Thyroid gland (tissue), 4 donors: ENCODE measurements at regions not wholly inside any gene's neighbourhood (a gene's known extent, or its start where the extent isn't known, plus 50 kb on each side); places are given as distances from the start of the nearest gene placed in this dataset.

Experiments
- DNase-seq, 2 donors: peaks; one replicate each; pipeline ENCODE4 v3.0.0-alpha.2; 2019
- H3K27ac ChIP-seq, 3 donors: fragments of 200-600 bp; sonication (generic); 1 replicate in 2 of 3; 2 replicates in 1 of 3; pipeline ENCODE4 v1.5.1; 2016 to 2019; ENCODE audit warnings: mild to moderate bottlenecking in 1 of 3, moderate library complexity in 1 of 3
- H3K27me3 ChIP-seq: fragments of 200-600 bp; sonication (generic); one replicate; pipeline ENCODE4 v1.5.1; 2019
- H3K36me3 ChIP-seq, 2 donors: fragments of 200-600 bp; sonication (generic); one replicate each; pipeline ENCODE4 v1.5.1; 2016 to 2019
- H3K4me1 ChIP-seq, 2 donors: fragments of 200-600 bp; sonication (generic); one replicate each; pipeline ENCODE4 v1.5.1; 2017 to 2019
- H3K4me3 ChIP-seq, 3 donors: fragments of 200-600 bp; sonication (generic); replicated peaks in 1 of 3; 1 replicate in 2 of 3; 2 replicates in 1 of 3; pipeline ENCODE4 v1.5.1; 2016; ENCODE audit warnings: mild to moderate bottlenecking in 1 of 3
- H3K9me3 ChIP-seq: fragments of 200-600 bp; sonication (generic); one replicate; pipeline ENCODE4 v1.5.1; 2017
- CTCF ChIP-seq, 6 experiments: fragments of 200-600 bp in 3 of 6; fragments of 450-650 bp in 3 of 6; sonication (generic) in 3 of 6; IDR thresholded peaks; one replicate each; pipeline ENCODE4 v1.5.1; 2016 to 2019; ENCODE audit warnings: antibody characterized with exemption in 6 of 6, mild to moderate bottlenecking in 2 of 6, inconsistent platforms in 1 of 6, moderate library complexity in 1 of 6
- POLR2A ChIP-seq, 2 donors: fragments of 450-650 bp; IDR thresholded peaks; one replicate each; pipeline ENCODE4 v1.6.1; 2017; ENCODE audit warnings: antibody characterized with exemption in 2 of 2, mild to moderate bottlenecking in 2 of 2, moderate library complexity in 1 of 2
- WGBS, 2 donors: methylation state at CpG; one replicate each; pipeline ENCODE4 v1.1.5; 2017; 5-methylcytosine and 5-hydroxymethylcytosine counted together
- intact Hi-C: fragments of 100-400 bp; cut with DNase I; formaldehyde crosslinking; loops from one replicate; pipeline ENCODE4 v1.15.1; 2023

GRCh38 chr3:102265720-102266119, 169.1 kb upstream of the ZPLD1 start:
- H3K4me3 ChIP-seq, result no peak overlapping the region
- H3K4me1 ChIP-seq, result no peaks in the 10 kb centered on the region
- DNase-seq, result no peak
- no peak for TF ChIP-seq CTCF (IDR thresholded peaks at IDR 0.05)
- no peak for TF ChIP-seq POLR2A (IDR thresholded peaks at IDR 0.05)
- intact Hi-C loops, result no loop called here
- WGBS, 2 donors, result 39 to 62% methylated on average over 3 of the region's 3 CpGs
- H3K9me3 ChIP-seq, result no peaks in the 10 kb centered on the region
- no peaks in the 10 kb centered on the region for H3K36me3 ChIP-seq
- no peak overlapping the region for H3K27ac ChIP-seq
- no peaks in the 10 kb centered on the region for H3K27me3 ChIP-seq

- H3K27me3 ChIP-seq, result no peaks in the 10 kb centered on the region
- no peak overlapping the region for H3K27ac ChIP-seq
- H3K4me3 ChIP-seq, result no peak overlapping the region
- no peak for DNase-seq
- TF ChIP-seq CTCF (IDR thresholded peaks at IDR 0.05) (no peak), POLR2A (IDR thresholded peaks at IDR 0.05) (no peak)
- H3K36me3 ChIP-seq, result no peaks in the 10 kb centered on the region
- intact Hi-C loops, result no loop called here
- H3K9me3 ChIP-seq, result no peaks in the 10 kb centered on the region
- no peaks in the 10 kb centered on the region for H3K4me1 ChIP-seq
Measured at GRCh38 chr3:102269406-102269805, 165.4 kb upstream of the ZPLD1 start.

- no peak for DNase-seq
- Histone ChIP-seq H3K27me3 (no peaks in the 10 kb centered on the region), H3K36me3 (no peaks in the 10 kb centered on the region), H3K9me3 (no peaks in the 10 kb centered on the region), H3K27ac (no peak overlapping the region), H3K4me1 (no peaks in the 10 kb centered on the region), H3K4me3 (no peak overlapping the region)
- intact Hi-C loops, result no loop called here
- TF ChIP-seq POLR2A (IDR thresholded peaks at IDR 0.05) (no peak), CTCF (IDR thresholded peaks at IDR 0.05) (no peak)
Measured at GRCh38 chr3:102290241-102290640, 144.6 kb upstream of the ZPLD1 start.

GRCh38 chr3:102295756-102296155, 139.1 kb upstream of the ZPLD1 start:
- intact Hi-C loops, result no loop called here
- Histone ChIP-seq H3K4me1 (no peaks in the 10 kb centered on the region), H3K27ac (no peak overlapping the region), H3K36me3 (no peaks in the 10 kb centered on the region), H3K4me3 (no peak overlapping the region), H3K9me3 (no peaks in the 10 kb centered on the region), H3K27me3 (no peaks in the 10 kb centered on the region)
- no peak for TF ChIP-seq CTCF (IDR thresholded peaks at IDR 0.05)
- no peak for TF ChIP-seq POLR2A (IDR thresholded peaks at IDR 0.05)
- DNase-seq, result no peak

- intact Hi-C loops, result no loop called here
- Histone ChIP-seq H3K27me3 (no peaks in the 10 kb centered on the region), H3K4me3 (no peak overlapping the region), H3K36me3 (no peaks in the 10 kb centered on the region), H3K9me3 (no peaks in the 10 kb centered on the region), H3K4me1 (no peaks in the 10 kb centered on the region), H3K27ac (no peak overlapping the region)
- TF ChIP-seq CTCF (IDR thresholded peaks at IDR 0.05) (no peak), POLR2A (IDR thresholded peaks at IDR 0.05) (no peak)
- DNase-seq, result no peak
- 59 to 78% methylated on average over 3 of the region's 3 CpGs for WGBS, 2 donors
Measured at GRCh38 chr3:102297072-102297658, 137.7 kb upstream of the ZPLD1 start.
